BJ (cell line): ENCODE measurements at regions not wholly inside any gene's neighbourhood (a gene's known extent, or its start where the extent isn't known, plus 50 kb on each side); places are given as distances from the start of the nearest gene placed in this dataset.

ENCODE experiments used
- CTCF ChIA-PET: fragments of 350-600 bp; formaldehyde crosslinking; extraction: SDS; loops from one replicate; lab custom pipeline; 2021; ENCODE audit warnings: antibody characterized with exemption, inconsistent platforms; lab: Yijun Ruan, JAX
- POLR2A ChIA-PET: fragments of 300-600 bp; sonication (Branson Sonifier 250); formaldehyde crosslinking; extraction: SDS; loops from one replicate; lab custom pipeline; 2021; ENCODE audit warnings: antibody characterized with exemption; lab: Charles Lee
- DNase-seq: peaks from one replicate; pipeline ENCODE4 v3.0.0-alpha.2; 2011; ENCODE audit warnings: low read depth
- H3K27me3 ChIP-seq: 2 replicates; pipeline ENCODE4 v1.6.0; 2011; ENCODE audit warnings: low read length; ENCODE audit not compliant: control insufficient read depth, insufficient read depth
- H3K36me3 ChIP-seq: 2 replicates; pipeline ENCODE4 v1.5.1; 2011; ENCODE audit warnings: low read length; ENCODE audit not compliant: control insufficient read depth, insufficient read depth
- H3K4me3 ChIP-seq: 2 replicates; pipeline ENCODE4 v1.5.1; 2011; ENCODE audit warnings: low read depth, mild to moderate bottlenecking, control low read depth, low read length
- TF ChIP-seq, protein P1 (sequence below): IDR thresholded peaks from 2 replicates; pipeline ENCODE4 v1.5.1; 2011; ENCODE audit warnings: low read depth, mild to moderate bottlenecking, control low read depth, inconsistent platforms, low read length, moderate library complexity; ENCODE audit not compliant: insufficient read depth

- DNase-seq = no peak
- H3K27me3 ChIP-seq = peaks cover 2% of the 10 kb centered on the region
- H3K36me3 ChIP-seq = no peaks in the 10 kb centered on the region
- TF ChIP-seq, protein P1, sequence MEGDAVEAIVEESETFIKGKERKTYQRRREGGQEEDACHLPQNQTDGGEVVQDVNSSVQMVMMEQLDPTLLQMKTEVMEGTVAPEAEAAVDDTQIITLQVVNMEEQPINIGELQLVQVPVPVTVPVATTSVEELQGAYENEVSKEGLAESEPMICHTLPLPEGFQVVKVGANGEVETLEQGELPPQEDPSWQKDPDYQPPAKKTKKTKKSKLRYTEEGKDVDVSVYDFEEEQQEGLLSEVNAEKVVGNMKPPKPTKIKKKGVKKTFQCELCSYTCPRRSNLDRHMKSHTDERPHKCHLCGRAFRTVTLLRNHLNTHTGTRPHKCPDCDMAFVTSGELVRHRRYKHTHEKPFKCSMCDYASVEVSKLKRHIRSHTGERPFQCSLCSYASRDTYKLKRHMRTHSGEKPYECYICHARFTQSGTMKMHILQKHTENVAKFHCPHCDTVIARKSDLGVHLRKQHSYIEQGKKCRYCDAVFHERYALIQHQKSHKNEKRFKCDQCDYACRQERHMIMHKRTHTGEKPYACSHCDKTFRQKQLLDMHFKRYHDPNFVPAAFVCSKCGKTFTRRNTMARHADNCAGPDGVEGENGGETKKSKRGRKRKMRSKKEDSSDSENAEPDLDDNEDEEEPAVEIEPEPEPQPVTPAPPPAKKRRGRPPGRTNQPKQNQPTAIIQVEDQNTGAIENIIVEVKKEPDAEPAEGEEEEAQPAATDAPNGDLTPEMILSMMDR = no peak
- CTCF ChIA-PET = interaction anchor here (0.6 kb wide), 1 partner anchor 616 kb away, joined by 3 read pairs; no protein-coding TSS in a partner anchor
- POLR2A ChIA-PET = no interaction called here
- H3K4me3 ChIP-seq = no peak overlapping the region
Measured at GRCh38 chr16:86971251-86971650, 345.9 kb downstream of the C16orf95 start.

- POLR2A ChIA-PET = no interaction called here
- TF ChIP-seq, protein P1 = no peak
- CTCF ChIA-PET = no interaction called here
Measured at GRCh38 chr16:86974120-86974519, 343.1 kb downstream of the C16orf95 start.

DNA sequence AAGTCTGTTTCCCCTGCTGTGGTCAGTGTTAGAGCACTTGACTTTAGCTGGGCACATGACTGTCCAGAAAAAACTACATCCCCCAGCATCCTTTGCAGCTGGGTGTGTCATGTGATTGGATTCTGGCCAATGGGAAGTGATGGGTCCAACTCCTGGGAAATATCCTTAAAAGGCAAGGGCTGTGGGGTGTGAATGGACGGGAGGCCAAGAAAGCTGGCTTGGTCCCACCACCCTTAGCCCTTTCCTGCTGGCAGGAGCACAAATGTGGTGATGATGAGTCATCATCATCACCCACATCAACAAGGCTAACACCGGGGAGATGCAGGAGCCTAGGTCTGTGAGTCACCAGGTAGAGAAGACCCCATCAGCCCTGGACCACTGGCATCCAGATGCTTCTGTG, 341.7 kb downstream of the C16orf95 start:
- Histone ChIP-seq H3K4me3 (no peak overlapping the region), H3K36me3 (no peaks in the 10 kb centered on the region), H3K27me3 (peaks cover under 1% of the 10 kb centered on the region; the same call in 1 of the 2 replicates)
- TF ChIP-seq, protein P1 = no peak
- ChIA-PET CTCF (no interaction called here), POLR2A (no interaction called here)
- no peak for DNase-seq

More at GRCh38 chr16:86974120-86974519, 343.1 kb downstream of the C16orf95 start:
- no peak overlapping the region for H3K4me3 ChIP-seq
- H3K36me3 ChIP-seq = no peaks in the 10 kb centered on the region
- peaks cover 2% of the 10 kb centered on the region for H3K27me3 ChIP-seq
- no peak for DNase-seq

- Histone ChIP-seq H3K27me3 (peaks cover 2% of the 10 kb centered on the region; the same call in 1 of the 2 replicates), H3K4me3 (no peak overlapping the region), H3K36me3 (no peaks in the 10 kb centered on the region)
- TF ChIP-seq, protein P1 = no peak
- ChIA-PET POLR2A (no interaction called here), CTCF (interaction anchor here (1.1 kb wide), 1 partner anchor 413 kb away, joined by 3 read pairs; no protein-coding TSS in a partner anchor)
- no peak for DNase-seq
Measured at GRCh38 chr16:86977076-86977676, 340.0 kb downstream of the C16orf95 start.

DNA sequence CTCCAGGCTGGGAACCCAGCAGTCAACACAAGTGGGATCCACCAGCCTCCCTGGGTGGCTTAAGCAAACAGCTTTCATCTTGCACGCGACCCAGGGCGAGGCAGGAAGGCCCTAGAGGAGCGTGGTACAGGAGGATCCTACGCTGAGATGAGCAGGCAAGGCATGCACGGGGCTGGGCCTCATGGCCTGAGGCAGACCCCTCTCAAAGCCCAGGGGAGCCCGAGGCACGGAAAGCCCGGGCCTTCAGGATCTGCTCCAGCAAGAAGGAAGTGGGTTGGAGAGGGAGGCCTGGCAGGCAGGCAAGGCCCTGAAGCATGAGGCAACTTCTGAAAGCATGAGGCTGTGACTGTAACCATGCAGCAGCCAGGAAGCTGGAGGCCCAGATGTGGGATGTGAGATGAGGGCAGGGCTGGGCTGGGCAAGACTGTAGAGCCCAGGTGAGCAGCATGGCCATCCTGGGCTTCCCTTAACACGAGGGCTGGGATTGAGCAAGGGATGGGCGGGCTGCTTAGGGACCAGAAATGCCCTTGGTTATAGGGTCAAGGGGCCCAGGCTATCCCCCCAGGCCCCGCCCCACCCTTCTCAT, 338.7 kb downstream of the C16orf95 start:
- TF ChIP-seq, protein P1 = no peak
- POLR2A ChIA-PET = no interaction called here

More for the DNA sequence above, 338.7 kb downstream of the C16orf95 start:
- CTCF ChIA-PET = interaction anchor here (1.1 kb wide), 1 partner anchor 414 kb away, joined by 3 read pairs; no protein-coding TSS in a partner anchor
- Histone ChIP-seq H3K27me3 (peaks cover 2% of the 10 kb centered on the region; the same call in 1 of the 2 replicates), H3K4me3 (no peak overlapping the region), H3K36me3 (no peaks in the 10 kb centered on the region)
- DNase-seq = no peak
